NCI-H460 (cell line): ENCODE measurements at regions not wholly inside any gene's neighbourhood (a gene's known extent, or its start where the extent isn't known, plus 50 kb on each side); places are given as distances from the start of the nearest gene placed in this dataset.
"Not testable (repeated sequence)": the region's sequence is repeated elsewhere in the genome, so short reads cannot be mapped to it uniquely, and the experiment has no call there.

ENCODE experiments used
- DNase-seq: peaks from one replicate; pipeline ENCODE4 v3.0.0-alpha.2; 2016; ENCODE audit warnings: low read depth; ENCODE audit errors: extremely low read depth

GRCh38 chr2:129481306-129482219, 497.9 kb upstream of the RAB6C start:
- DNase-seq, result no peak

DNA sequence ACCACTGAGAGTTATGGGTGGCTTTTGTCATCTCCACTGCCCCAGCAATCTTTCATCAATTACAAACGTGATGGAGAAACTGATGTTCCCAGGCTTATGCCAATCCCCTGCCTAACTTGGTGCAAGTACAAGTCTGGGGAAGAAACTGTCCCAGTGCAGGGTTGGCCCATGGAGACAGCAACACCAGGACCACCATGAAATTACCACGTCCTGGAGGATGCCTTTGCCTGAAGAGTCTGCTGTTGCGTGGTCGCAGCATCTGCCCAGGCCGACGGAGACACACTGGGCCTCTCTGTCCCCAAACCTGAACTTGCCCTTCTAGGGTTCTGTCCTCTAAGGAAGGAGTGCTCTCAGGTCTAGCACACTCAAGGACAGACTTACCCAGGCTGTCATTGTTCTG, 496.8 kb upstream of the RAB6C start:
- no peak for DNase-seq

DNA sequence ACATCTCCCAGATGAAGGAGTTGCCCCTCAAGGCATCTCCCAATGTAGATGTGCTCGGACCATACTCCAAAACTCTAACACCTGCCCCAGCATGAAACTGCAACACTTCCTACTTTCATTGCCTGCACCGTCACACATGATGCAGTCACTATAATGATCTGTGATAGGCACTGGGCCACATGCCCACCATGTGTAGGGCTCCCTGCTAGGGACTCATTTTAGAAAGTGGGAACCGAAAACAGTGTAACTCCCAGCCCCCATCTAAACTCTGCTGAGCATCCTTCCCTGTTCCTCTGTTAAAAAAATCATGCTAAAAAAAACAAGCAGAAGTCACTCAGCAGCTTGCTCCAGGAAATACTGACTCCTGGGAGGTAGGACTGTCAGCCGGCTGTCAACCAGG, 496.1 kb upstream of the RAB6C start:
- no peak for DNase-seq

DNA sequence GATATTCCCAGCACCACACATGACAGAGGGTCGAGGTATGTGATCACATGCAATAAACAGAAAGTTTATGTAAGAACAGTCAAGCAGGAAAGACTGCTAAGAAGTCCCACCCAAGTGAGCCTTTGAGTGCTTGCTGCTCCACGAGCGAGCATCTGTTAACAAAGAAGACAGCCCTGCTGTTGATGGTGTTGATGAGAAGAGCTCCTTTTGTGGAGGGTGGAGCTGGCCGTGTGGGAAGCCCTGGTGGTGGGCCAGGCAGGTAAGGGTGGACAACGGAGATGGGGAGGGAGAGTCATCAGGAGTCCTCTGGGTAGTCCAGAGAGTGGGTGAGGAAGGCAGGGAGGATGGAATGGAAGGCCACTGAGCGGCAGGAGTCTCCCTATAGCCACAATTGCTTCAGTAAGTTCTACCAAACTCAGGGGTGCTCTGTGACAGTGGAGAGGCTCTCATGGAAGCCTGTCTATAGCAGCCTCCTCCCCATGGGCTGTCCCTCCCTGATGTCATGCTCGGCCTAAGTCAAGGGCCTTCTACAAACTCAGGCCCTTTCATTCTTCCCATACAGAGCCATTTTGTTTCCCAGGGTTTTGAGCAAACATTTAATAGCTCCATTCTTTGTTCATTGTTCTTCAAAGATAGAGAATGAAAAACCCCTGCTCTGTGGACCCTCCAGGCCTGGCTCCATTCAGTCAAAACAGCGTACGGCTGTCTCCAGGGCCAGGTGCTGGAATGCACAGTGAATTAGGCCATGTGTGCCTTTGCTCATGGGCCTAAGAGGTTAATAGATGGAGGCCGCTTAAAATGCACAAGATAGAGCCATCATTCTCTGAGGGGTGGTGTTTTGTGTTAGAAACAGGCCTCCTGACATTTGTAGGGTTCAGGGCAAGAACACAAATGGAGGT, 494.2 kb upstream of the RAB6C start:
- no peak for DNase-seq

GRCh38 chr2:129488376-129488775, 491.1 kb upstream of the RAB6C start:
- no peak for DNase-seq

- no peak for DNase-seq
Observed at GRCh38 chr2:129490641-129491040, 488.8 kb upstream of the RAB6C start.

DNA sequence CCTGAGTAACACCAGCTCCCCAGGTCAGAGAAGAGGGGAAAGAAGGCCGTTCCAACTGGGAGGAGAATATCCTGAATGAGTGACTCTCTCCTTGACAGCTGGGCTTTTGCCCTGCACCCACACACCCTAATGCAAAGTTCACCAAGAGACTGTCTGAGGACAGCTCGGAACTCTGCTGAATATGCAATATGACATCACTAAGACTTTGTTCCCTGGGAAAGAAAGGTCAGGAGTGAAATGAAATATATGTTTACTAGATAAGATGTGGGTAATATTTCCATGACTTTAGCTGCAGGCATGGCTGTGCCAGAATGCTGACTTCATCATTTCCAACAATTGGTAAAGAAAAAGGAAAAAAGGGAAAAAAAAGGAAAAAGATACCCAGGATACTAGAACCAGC, 488.2 kb upstream of the RAB6C start:
- DNase-seq, result no peak

DNA sequence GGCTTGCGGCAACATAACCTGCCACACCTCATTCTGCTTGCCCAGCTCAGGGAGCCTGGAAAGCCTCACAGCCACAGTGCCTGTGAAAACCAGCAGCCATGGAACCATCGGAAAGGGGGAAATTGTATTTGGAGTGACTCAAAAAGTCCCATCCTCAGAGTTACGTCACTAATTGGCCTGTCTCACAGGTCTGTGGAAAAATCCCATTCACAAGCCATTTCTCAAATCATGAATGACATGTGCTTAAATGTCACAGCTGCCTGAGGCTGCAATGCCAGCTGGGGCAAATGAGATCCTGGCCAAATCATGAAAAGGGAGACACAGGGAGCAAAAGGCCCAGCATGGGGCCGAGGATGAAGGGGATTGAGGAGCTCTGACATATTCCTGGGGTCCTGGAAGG, 486.9 kb upstream of the RAB6C start:
- DNase-seq, result no peak

- no peak for DNase-seq
Observed at GRCh38 chr2:129499747-129500146, 479.7 kb upstream of the RAB6C start.

GRCh38 chr2:129502781-129503180, 476.7 kb upstream of the RAB6C start:
- DNase-seq, result no peak

DNA sequence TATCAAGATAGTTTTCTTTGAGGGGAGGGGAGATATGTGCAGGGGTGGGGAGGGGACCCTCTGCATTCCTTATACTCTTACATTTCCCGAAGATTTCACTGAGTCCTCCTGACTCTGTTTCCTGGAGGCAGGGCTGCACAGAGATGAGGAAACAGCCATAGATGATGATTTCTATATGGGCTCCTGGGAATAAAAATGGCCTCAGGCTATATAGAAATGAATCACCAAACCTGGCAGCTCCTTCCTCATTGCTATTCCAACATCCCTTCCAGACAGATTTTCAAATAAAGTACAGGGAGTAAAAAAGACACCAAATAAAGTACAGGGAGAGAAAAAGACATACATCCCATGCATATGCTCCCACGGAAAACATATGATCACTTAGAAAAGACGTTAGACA, 474.8 kb upstream of the RAB6C start:
- no peak for DNase-seq

DNA sequence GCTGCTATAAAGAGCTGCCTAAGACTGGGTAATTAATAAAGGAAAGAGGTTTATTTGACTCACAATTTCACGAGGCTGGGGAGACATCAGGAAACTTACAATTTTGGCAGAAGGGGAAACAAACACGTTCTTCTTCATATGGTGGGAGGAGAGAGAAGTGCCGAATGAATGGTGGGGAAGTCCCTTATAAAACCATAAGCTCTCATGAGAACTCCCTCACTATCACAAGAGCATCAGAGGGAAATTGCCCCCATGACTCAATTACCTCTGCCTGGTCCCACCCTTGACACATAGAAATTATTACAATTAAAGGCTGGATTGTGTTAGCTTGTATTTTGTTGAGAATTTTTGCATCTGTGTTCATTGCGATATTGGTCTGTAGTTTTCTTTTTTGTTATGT, 460.5 kb upstream of the RAB6C start:
- no peak for DNase-seq

DNA sequence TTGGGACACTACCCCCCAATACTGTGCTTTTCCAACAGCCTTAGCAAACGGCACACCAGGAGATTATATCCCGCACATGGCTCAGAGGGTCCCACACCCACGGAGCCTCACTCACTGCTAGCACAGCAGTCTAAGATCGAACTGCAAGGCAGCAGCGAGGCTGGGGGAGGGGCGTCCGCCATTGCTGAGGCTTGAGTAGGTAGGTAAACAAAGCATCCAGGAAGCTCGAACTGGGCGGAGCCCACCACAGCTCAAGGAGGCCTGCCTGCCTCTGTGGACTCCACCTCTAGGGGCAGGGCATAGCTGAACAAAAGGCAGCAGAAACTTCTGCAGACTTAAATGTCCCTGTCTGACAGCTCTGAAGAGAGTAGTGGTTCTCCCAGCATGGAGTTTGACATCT, 447.3 kb upstream of the RAB6C start:
- not testable (repeated sequence) for DNase-seq

DNA sequence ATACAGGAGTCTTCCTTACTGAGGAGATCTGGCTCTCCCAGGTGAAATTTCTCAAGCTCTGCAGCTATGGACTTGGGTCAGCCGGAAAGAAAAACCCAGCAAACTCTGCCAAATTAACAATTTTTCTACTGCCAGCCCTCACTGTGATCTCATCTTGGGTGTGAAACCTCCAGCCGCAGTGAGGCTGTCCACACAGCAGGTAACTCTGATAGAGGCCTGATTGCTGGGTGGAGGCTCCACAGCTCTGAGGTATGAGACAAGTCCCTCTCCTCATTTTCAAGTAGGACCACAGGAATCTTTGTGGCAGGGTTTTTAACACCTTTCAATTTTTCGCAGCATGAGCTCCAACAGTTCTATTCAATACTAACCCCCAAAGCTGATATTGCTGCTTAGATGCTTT, 430.6 kb upstream of the RAB6C start:
- DNase-seq, result no peak

DNA sequence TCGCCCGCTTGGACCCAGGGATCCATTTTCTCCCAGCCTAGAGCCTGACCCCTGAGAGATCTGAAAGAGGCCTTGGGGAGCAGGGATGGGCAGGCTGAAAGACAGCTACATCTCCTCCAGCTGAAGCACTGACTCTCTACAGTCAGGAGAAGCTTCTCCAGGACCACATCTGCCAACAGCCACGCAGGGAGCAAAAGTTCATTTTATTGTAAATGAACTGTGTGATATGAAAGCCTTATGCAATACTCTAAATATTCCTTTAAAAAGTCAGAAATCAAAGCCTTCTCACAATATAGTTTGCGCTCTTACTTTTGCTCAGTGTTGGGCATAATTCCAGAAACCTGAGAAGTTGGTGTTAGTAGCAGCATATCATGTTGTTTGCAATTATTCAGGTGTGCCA, 428.9 kb upstream of the RAB6C start:
- no peak for DNase-seq

- no peak for DNase-seq
Observed at GRCh38 chr2:129554373-129554772, 425.1 kb upstream of the RAB6C start.

- DNase-seq, result no peak
Observed at GRCh38 chr2:129559101-129559500, 420.4 kb upstream of the RAB6C start.

DNA sequence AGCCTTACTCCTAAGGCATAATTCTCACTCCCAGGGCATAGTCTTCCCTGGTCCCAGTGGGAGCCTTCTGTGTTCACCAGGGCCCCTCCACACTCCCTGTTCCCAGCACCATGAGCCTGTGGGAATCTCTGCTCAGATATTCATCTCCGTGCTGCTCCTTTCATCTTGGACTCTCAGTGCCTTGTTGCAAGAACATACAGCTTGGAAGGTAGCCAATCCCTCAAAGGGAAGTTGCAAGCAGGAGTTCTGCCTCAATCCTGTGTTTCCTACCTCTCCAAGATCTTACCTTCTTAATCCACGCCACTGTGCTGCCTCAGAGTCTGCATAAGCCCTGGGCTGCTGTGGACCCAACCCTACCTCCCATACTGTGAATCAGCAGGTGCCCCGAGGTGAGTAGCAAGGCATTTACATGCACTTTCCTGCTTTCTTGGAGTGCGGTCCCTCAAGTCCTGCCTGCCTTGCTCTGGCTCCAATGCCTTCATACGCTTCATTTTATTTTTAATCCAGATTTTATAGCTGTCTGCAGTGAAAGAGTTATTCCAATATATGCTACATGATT, 413.8 kb upstream of the RAB6C start:
- DNase-seq, result no peak

DNA sequence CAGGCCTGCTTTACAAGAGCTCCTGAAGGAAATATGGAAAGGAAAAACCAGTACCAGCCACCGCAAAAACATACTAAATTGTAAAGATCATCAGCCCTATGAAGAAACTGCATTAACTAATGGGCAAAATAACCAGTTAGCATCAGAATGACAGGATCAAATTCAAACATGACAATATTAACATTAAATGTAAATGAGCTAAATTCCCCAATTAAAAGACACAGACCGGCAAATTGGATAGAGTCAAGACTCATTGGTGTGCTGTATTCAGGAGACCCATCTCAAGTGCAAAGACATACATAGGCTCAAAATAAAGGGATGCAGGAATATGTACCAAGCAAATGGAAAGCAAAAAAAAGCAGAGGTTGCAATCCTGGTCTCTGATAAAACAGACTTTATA, 408.7 kb upstream of the RAB6C start:
- not testable (repeated sequence) for DNase-seq

- DNase-seq, result no peak
Observed at GRCh38 chr2:129575431-129575830, 404.0 kb upstream of the RAB6C start.

- DNase-seq, result no peak
Observed at GRCh38 chr2:129575880-129576279, 403.6 kb upstream of the RAB6C start.
